Lung microvascular endothelial cell (primary cell): ENCODE measurements at regions not wholly inside any gene's neighbourhood (a gene's known extent, or its start where the extent isn't known, plus 50 kb on each side); places are given as distances from the start of the nearest gene placed in this dataset.
"Not testable (repeated sequence)": the region's sequence is repeated elsewhere in the genome, so short reads cannot be mapped to it uniquely, and the experiment has no call there.

Source experiments
- DNase-seq, 2 donors: peaks; one replicate each; pipeline versions ENCODE4 v3.0.0 to v3.0.0-alpha.2; 2010; ENCODE audit warnings: low read depth in 2 of 2

DNA sequence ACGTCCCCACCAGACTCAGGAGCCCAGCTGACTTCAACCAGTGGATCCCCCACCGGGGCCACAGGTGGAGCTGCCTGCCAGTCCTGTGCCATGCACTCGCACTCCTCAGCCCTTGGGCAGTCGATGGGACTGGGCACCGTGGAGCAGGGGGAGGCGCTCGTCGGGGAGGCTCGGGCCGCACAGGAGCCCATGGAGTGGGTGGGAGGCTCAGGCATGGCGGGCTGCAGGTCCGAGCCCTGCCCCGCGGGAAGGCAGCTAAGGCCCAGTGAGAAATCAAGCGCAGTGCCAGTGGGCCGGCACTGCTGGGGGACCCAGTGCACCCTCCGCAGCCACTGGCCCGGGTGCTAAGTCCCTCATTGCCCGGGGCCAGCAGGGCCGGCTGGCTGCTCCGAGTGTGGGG is 52.3 kb upstream of the LRRC30 start:
- not testable (repeated sequence) for DNase-seq

DNA sequence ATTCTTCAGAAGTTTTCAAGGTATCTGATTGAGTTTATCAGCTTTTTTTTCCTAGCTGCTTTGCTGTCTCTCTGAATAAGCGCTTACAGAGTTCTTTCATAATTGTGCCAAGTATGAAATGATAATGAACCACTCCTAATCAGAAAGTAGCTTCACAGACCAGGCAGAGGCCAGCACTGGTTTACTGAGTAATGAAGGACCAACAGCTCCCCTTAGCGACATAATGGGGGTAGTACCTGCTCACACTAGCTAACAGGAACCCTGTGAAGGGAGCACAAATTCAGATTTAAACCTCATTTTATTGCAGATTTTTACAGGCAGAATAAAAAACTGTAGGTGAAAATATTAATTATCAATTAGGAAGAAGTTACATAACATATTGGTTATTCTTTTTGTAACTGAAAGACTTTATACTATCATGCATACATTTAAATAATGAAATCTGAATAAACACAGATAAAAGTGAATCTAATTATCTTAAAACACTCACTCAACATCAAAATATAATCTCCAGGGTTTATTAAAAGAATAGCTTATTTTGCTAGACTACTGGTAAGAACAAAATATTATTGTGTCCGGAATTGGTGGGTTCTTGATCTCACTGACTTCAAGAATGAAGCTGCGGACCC is 53.7 kb upstream of the LRRC30 start:
- peak; percentile 60 to 76 for DNase-seq

DNA sequence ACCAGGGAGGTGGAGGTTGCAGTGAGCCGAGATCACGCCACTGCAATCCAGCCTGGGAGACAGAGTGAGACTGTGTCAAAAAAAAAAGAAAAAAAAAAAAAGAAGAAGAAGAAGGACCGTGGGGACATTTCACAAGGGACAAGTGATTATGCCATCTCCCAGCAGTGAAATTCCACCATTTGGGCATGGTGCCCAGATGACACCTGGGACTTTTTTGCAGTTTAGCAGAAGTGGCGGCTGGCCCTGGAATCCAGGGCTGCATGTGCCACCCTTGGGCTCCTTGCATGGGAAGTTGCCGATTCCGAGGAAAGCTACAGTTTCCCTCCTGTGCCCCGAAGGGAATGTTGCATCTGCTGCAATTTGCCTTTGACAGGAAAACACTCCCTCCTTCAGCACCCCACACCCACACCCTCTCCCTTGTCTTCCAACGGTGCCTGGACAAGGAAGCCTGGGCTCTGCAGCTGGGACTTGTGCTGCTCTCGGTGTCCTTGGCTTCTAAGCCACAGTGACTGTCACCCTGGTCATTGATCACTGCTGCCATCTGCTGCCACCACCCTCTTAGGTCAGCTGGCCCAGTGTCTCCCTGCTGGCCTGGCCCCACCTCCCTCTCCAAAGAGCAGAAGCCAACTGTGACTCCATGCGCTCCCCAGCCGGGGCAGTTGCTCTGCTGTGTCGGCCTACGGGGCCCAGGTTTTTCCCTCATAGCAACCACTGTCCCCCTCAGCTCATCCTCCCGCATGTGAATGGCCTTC is 56.4 kb upstream of the LRRC30 start:
- DNase-seq, result no peak

DNA sequence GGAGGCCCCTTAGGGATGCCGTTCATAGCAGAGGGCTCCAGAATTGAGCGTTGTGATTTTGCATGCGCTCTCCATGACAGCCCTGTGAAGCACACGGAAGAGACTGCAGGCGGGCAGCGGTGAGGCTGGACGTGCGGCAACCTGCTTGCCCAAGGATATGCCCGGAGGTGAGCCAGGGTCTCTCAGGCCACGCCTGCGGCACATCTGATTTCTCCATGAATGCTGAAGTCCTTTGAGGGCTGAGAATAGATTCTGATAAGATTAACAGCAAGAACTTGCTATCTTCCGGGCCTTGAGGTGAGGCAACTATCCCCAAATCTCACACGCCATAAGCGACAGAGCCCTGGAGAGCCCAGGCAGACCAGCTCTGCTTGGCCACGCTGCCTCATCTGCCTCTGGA is 55.6 kb upstream of the LAMA1 start:
- no peak for DNase-seq

DNA sequence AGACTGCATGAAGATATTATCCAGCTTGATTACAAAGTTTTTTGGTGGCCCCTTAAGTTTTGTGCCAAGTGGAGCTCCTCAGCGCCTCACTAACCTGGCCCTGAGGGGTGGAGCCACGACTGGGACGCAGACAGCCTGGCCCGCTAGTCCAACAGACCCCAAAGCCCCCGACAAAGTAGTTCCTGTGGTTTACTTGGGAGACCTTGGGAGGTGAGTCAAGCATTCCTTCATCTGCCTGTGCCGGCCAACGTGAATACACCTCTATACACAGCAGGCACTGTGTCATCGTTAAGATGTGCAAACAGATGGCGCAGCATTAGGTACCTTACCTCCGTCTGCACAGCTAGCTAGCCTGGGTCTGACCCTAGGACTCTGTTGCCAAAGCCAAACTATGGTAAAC is 55.0 kb upstream of the LAMA1 start:
- DNase-seq, result no peak

DNA sequence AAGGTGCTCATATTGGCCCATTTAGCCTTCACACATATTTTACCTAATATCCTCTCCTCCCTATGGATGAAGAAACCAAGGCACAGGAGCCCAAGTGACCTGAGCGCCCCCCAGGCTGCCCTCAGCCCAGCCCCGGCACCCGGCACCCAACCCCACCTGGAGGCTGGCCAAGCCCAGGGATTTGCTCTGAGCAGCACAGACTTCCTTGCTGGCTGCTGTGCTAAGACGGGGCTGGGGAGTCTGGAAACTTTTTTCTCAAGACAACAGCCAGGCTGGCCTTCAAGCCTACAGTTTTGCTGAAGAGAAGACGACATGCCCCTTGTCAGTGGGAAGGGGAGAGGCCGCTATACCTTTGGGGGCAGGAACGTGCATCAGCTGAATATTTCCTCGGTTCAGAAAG is 52.7 kb upstream of the LAMA1 start:
- DNase-seq, result no peak

DNA sequence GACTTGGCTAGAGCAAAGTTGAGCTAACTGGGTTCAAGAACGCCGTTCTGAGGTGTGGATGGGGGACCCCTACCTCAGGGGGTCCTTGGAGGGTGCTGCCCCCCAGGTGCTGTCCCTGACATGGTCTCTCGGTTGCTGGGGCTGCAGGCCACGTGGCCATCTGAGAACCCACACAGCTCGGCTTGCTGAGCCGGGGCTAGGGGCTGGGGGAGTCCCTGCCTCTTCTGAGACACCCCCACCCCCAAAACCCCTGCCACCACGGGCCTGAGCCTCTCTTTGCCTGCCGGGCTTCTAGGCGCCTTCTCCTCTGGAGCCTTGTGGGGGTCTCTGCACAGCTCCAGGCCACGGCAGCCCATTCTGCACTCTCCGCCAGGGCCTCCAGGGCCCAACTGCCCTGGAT is 52.0 kb upstream of the LAMA1 start:
- DNase-seq, result no peak

DNA sequence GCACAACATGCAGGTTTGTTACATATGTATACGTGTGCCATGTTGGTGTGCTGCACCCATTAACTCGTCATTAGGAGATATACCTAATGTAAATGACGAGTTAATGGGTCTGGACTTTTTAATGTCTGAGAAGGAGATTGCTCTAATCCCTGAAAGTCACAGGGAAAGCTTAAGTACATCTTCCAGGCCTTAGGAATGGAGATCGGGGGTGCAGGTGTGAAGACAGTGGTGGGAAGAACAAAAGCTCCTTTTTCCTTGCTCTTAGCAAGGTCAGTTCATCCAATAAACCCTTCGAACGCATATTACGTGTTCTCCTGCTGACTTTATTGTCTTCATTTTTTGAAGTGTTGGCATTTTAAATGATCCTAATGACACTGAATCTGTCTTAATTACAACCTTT is 50.8 kb upstream of the LAMA1 start:
- no peak for DNase-seq
